Neural cell (in vitro differentiated cells): ENCODE measurements at regions not wholly inside any gene's neighbourhood (a gene's known extent, or its start where the extent isn't known, plus 50 kb on each side); places are given as distances from the start of the nearest gene placed in this dataset.

Experiments used
- EP300 ChIP-seq: fragments of 450-650 bp; conservative IDR thresholded peaks from 2 replicates; pipeline ENCODE4 v1.6.1; 2014; ENCODE audit warnings: antibody characterized with exemption, mild to moderate bottlenecking, moderate library complexity; ENCODE audit not compliant: poor library complexity, severe bottlenecking
- EZH2 ChIP-seq: fragments of 200-600, 300-800 bp; shearing (Covaris generic), sonication (generic); IDR thresholded peaks from 2 replicates; pipeline ENCODE4 v1.6.1; 2014; ENCODE audit warnings: antibody characterized with exemption, low read length, borderline replicate concordance, mild to moderate bottlenecking; ENCODE audit not compliant: insufficient read depth, poor library complexity, severe bottlenecking
- MXI1 ChIP-seq: fragments of 450-650 bp; conservative IDR thresholded peaks from 2 replicates; pipeline ENCODE4 v1.6.1; 2014; ENCODE audit warnings: antibody characterized with exemption, mild to moderate bottlenecking; ENCODE audit not compliant: poor library complexity, severe bottlenecking
- POLR2AphosphoS5 ChIP-seq: IDR thresholded peaks from 2 replicates; pipeline ENCODE4 v1.6.1; 2012
- RAD21 ChIP-seq: fragments of 450-650 bp; conservative IDR thresholded peaks from 2 replicates; pipeline ENCODE4 v1.6.1; 2014; ENCODE audit warnings: antibody characterized with exemption, mild to moderate bottlenecking, moderate library complexity
- SMC3 ChIP-seq: fragments of 450-650 bp; conservative IDR thresholded peaks from 2 replicates; pipeline ENCODE4 v1.6.1; 2014; ENCODE audit warnings: antibody characterized with exemption, mild to moderate bottlenecking, moderate library complexity; ENCODE audit not compliant: poor library complexity
- TAF1 ChIP-seq: IDR thresholded peaks from 2 replicates; pipeline ENCODE4 v1.6.1; 2012; ENCODE audit warnings: low read depth
- TF ChIP-seq, protein P1 (sequence below): fragments of 450-650 bp; IDR thresholded peaks from 2 replicates; pipeline ENCODE4 v1.5.1; 2014; ENCODE audit warnings: antibody characterized with exemption, mild to moderate bottlenecking, moderate library complexity; ENCODE audit not compliant: poor library complexity, severe bottlenecking
- TF ChIP-seq, protein P2 (sequence below): IDR thresholded peaks from 2 replicates; pipeline ENCODE4 v1.6.1; 2012; ENCODE audit warnings: borderline replicate concordance

- TF ChIP-seq EP300 (no peak), EZH2 (no peak), MXI1 (no peak), RAD21 (no peak), POLR2AphosphoS5 (no peak), SMC3 (no peak), TAF1 (no peak)
- TF ChIP-seq, protein P1, sequence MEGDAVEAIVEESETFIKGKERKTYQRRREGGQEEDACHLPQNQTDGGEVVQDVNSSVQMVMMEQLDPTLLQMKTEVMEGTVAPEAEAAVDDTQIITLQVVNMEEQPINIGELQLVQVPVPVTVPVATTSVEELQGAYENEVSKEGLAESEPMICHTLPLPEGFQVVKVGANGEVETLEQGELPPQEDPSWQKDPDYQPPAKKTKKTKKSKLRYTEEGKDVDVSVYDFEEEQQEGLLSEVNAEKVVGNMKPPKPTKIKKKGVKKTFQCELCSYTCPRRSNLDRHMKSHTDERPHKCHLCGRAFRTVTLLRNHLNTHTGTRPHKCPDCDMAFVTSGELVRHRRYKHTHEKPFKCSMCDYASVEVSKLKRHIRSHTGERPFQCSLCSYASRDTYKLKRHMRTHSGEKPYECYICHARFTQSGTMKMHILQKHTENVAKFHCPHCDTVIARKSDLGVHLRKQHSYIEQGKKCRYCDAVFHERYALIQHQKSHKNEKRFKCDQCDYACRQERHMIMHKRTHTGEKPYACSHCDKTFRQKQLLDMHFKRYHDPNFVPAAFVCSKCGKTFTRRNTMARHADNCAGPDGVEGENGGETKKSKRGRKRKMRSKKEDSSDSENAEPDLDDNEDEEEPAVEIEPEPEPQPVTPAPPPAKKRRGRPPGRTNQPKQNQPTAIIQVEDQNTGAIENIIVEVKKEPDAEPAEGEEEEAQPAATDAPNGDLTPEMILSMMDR: no peak
- TF ChIP-seq, protein P2, sequence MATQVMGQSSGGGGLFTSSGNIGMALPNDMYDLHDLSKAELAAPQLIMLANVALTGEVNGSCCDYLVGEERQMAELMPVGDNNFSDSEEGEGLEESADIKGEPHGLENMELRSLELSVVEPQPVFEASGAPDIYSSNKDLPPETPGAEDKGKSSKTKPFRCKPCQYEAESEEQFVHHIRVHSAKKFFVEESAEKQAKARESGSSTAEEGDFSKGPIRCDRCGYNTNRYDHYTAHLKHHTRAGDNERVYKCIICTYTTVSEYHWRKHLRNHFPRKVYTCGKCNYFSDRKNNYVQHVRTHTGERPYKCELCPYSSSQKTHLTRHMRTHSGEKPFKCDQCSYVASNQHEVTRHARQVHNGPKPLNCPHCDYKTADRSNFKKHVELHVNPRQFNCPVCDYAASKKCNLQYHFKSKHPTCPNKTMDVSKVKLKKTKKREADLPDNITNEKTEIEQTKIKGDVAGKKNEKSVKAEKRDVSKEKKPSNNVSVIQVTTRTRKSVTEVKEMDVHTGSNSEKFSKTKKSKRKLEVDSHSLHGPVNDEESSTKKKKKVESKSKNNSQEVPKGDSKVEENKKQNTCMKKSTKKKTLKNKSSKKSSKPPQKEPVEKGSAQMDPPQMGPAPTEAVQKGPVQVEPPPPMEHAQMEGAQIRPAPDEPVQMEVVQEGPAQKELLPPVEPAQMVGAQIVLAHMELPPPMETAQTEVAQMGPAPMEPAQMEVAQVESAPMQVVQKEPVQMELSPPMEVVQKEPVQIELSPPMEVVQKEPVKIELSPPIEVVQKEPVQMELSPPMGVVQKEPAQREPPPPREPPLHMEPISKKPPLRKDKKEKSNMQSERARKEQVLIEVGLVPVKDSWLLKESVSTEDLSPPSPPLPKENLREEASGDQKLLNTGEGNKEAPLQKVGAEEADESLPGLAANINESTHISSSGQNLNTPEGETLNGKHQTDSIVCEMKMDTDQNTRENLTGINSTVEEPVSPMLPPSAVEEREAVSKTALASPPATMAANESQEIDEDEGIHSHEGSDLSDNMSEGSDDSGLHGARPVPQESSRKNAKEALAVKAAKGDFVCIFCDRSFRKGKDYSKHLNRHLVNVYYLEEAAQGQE: no peak
These were observed 144.4 kb downstream of the GLUD2 start for GRCh38 chrX:121191779-121192178.
